GM06990 (cell line): ENCODE measurements at regions not wholly inside any gene's neighbourhood (a gene's known extent, or its start where the extent isn't known, plus 50 kb on each side); places are given as distances from the start of the nearest gene placed in this dataset.

Experiments used
- DNase-seq: peaks from one replicate; pipeline ENCODE4 v3.0.0-alpha.2; 2011; ENCODE audit not compliant: insufficient read length; ENCODE audit errors: extremely low read depth
- H3K27me3 ChIP-seq: replicated peaks from 2 replicates; pipeline ENCODE4 v1.6.0; 2011; ENCODE audit warnings: low read length; ENCODE audit not compliant: control insufficient read depth, insufficient read depth
- H3K36me3 ChIP-seq: 2 replicates; pipeline ENCODE4 v1.5.1; 2011; ENCODE audit warnings: low read length; ENCODE audit not compliant: control insufficient read depth, insufficient read depth
- H3K4me3 ChIP-seq: replicated peaks from 2 replicates; pipeline ENCODE4 v1.5.1; 2011; ENCODE audit warnings: low read depth, mild to moderate bottlenecking, control low read depth, low read length
- TF ChIP-seq, protein P1 (sequence below): IDR thresholded peaks from 2 replicates; pipeline ENCODE4 v1.5.1; 2011; ENCODE audit warnings: low read length, control low read depth, mild to moderate bottlenecking, inconsistent platforms; ENCODE audit not compliant: insufficient read depth, poor library complexity, severe bottlenecking

DNA sequence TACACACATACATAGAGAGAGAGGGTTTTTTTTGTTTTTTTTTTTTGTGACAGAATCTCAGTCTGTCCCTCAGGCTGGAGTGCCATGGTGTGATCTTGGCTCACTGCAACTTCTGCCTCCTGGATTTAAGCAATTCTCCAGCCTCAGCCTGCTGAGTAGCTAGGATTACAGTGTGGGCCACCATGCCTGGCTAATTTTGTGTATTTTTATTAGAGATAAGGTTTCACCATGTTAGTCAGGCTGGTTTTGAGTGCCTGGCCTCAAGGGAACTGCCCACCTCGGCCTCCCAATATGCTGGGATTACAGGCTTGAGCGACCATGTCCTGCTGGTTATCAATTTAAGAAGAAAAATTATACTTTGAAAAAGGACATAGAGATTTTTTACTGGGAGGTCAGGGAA, 710.6 kb downstream of the SLC6A15 start:
- Histone ChIP-seq H3K36me3 (no peaks in the 10 kb centered on the region), H3K4me3 (no peak overlapping the region), H3K27me3 (no peaks in the 10 kb centered on the region)
- TF ChIP-seq, protein P1, sequence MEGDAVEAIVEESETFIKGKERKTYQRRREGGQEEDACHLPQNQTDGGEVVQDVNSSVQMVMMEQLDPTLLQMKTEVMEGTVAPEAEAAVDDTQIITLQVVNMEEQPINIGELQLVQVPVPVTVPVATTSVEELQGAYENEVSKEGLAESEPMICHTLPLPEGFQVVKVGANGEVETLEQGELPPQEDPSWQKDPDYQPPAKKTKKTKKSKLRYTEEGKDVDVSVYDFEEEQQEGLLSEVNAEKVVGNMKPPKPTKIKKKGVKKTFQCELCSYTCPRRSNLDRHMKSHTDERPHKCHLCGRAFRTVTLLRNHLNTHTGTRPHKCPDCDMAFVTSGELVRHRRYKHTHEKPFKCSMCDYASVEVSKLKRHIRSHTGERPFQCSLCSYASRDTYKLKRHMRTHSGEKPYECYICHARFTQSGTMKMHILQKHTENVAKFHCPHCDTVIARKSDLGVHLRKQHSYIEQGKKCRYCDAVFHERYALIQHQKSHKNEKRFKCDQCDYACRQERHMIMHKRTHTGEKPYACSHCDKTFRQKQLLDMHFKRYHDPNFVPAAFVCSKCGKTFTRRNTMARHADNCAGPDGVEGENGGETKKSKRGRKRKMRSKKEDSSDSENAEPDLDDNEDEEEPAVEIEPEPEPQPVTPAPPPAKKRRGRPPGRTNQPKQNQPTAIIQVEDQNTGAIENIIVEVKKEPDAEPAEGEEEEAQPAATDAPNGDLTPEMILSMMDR: no peak
- DNase-seq: no peak

DNA sequence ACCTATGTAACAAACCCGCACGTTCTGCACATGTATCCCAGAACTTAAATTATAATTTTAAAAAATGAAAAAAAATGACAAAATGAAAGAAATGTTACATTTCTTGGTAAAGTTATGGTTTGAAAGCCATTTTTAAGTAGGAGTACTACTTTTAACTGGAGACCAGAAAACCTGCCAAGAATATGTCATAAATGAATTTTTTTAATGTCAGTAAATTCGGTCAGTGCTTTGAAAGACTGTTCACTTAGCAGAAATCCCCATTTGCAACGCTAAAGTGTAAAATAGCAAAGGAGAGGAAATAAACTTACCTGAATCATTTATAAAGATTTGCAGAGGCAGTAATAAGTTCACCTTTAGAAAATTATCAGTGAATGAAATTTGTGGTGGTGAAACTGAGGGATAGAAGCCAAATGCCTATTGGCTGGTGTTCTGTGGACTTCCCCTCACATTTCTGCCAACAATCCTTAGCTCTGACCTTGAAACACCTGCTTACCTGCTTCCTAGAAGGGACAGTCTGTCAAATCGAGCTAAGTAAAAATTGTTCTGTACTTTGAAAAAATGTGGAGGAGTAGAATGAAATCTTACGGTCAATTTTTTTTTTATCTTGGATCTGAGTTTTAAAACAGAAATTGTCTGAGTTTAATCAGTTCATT, 714.2 kb downstream of the SLC6A15 start:
- Histone ChIP-seq H3K36me3 (no peaks in the 10 kb centered on the region), H3K4me3 (no peak overlapping the region), H3K27me3 (no peaks in the 10 kb centered on the region)
- TF ChIP-seq, protein P1: no peak
- no peak for DNase-seq

DNA sequence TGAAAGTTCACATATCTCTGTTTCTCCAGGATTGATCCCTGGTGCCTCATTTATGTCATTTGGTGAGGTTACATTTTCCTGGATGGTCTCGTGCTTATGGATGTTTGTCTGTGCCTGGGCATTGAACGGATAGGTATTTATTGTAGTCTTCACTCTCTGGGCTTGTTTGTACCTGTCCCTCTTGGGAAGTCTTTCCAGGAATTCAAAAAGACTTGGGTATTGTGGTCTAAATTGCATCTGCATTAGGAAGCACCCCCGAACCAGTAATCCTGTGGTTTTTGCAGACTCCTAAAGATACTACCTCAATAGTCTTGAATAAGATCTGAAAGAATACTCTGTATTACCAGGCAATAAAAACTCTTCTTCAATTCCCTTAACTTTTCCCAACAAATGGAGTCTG, 720.8 kb downstream of the SLC6A15 start:
- no peak overlapping the region for H3K4me3 ChIP-seq
- TF ChIP-seq, protein P1: no peak
- H3K27me3 ChIP-seq: no peaks in the 10 kb centered on the region
- no peak for DNase-seq
- no peaks in the 10 kb centered on the region for H3K36me3 ChIP-seq

DNA sequence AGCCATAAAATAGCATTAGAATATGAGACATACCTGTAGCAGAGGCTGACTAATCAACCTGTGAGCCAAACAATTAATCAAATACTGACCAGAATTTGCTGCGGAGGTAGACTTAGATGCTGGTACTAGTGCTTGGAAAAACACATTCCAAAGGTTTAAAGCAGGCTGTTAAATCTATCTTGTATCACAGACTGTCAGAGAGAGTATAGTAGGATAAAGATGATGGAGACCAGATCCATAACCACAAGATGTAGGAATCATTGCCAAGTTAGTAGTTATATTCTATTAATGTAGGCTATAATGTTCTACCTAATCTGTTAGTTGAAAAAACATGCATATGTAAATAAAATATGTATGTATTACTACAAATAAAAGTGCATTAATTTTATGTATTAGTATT, 726.2 kb downstream of the SLC6A15 start:
- H3K4me3 ChIP-seq: no peak overlapping the region
- TF ChIP-seq, protein P1: no peak
- no peaks in the 10 kb centered on the region for H3K27me3 ChIP-seq
- H3K36me3 ChIP-seq: no peaks in the 10 kb centered on the region
- no peak for DNase-seq

DNA sequence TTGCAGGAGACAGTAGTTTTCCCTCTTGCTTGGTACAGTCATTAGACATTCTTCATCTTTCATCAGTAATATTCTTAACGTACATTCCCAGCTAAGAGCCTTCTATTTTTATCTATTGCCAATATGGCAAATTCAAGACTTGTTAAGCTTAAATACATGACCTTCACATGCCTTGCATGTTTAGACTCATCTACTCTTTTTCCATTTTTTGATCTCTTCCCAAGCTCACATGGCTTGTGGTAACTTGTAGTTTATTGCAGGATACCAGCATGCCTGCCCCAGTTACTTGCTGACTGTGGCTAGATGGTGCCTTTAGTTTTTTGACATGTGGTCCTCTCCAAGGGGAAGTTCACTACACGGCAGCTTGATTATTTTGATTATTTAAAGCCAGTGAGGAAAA, 729.0 kb downstream of the SLC6A15 start:
- Histone ChIP-seq H3K4me3 (no peak overlapping the region), H3K36me3 (no peaks in the 10 kb centered on the region), H3K27me3 (no peaks in the 10 kb centered on the region)
- no peak for DNase-seq
- TF ChIP-seq, protein P1: no peak

DNA sequence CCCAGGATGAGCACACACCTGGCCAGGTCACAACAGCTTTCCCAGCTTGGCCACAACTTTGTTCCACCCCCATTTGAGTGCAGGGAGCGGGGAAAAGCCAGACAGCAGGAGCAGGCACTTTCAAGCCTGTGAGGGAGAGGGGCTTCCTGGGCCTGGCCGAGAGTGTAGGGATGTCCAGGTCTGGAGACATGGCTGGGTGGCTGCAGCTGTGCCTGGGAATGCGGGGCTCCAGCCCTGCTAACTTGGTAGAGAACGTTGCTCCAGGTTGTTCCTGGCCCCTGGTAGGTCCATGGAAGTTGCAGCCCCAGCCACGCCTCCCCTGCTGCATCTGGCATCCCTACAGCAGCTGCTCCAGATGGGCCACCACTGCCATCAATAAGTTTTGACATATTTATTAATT, 738.5 kb downstream of the SLC6A15 start:
- no peak overlapping the region for H3K4me3 ChIP-seq
- TF ChIP-seq, protein P1: no peak
- DNase-seq: no peak
- H3K27me3 ChIP-seq: no peaks in the 10 kb centered on the region
- H3K36me3 ChIP-seq: no peaks in the 10 kb centered on the region
